ENCODE measurements at regions not wholly inside any gene's neighbourhood (a gene's known extent, or its start where the extent isn't known, plus 50 kb on each side); places are given as distances from the start of the nearest gene placed in this dataset.

- peak; percentile 69 for DNase-seq
Measured at GRCh38 chr2:120669121-120669952, 66.3 kb upstream of the GLI2 start.

- no peak for DNase-seq
Measured at GRCh38 chr2:120669971-120670370, 65.7 kb upstream of the GLI2 start.

DNA sequence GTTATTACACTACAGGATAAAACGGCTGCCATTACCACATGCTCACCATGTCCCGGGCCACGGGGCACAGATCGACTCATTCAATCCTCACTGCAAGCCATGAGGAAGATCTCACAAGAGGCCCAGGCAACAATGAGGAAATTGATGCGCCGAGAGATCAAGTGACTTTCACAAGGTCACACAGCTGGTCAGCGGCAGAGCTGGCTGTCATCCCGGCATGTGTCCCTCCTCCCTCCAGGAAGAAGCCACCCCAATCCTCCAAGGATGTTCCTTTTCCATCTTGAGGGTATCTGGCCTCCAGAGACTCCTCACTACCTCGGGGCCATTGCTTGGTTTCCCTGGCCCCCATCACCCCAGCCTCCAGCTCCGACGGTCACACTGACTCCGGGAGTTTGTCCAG is 65.3 kb upstream of the GLI2 start:
- no peak for DNase-seq

DNA sequence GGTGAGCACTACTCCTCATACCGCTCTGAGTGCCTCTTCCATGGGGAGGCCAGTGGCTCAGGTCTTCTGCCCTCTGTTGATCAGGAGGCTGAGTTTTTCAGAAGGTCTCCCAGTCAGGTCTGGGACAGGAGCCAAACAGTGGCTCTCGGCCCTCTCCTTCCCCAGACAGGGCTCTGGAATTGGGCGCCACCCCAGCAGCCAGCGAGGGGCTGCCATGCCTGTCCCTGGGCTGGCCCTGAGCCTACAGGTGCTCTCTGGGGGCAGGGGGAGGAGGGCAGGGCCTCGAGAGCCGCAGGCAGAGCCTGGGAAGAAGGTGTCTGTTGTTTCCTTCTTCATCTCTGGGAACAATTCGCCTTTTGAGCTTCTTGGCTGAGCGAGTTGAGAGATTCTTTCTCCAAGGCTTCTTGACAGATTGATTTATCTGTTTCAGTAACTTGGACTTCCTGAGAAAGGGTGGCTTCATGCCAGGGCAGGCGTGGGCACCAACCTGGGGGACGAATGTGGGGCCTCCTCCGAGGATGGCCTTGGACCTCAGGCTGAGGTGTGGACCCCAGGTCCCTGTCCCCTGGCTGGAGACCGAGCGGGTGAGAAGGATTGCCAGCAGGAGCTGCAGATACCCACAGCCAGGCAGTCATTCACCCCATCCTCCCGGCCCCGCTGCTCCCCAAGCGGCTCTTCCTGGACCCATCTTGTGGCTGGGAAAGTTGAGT is 64.7 kb upstream of the GLI2 start:
- DNase-seq: no peak

DNA sequence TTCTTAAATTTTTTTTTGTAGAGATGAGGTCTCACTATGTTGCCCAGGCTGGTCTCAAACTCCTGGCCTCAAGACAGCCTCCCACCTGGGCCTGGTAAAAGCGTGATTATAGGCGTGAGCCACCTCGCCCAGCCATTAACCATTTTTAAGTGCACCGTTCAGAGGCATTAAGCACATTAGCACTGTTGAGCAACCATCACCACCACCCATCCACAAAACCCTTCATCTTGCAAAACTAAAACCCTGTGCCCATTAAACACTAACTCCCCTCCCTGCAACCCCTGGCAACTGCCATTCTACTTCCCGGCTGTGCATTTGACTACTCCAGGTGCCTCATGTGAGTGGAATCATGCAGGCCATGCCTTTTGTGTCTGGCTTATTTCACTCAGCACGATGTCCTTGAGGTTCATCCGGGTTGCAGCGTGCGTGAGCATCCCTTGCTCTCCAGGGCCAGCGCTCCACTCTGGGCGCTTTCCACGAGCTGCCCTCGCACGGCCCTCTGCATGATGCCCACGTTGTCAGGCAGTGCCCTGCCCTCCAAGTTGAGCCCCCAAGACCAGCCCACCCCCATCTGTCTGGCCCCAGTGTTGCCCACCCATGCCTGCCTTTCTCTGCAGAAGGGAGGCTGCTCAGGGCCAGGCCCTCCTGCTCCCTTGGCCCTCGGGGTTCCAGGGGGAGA is 63.0 kb upstream of the GLI2 start:
- DNase-seq: no peak

- no peak for DNase-seq
Measured at GRCh38 chr2:120673205-120673550, 62.5 kb upstream of the GLI2 start.

DNA sequence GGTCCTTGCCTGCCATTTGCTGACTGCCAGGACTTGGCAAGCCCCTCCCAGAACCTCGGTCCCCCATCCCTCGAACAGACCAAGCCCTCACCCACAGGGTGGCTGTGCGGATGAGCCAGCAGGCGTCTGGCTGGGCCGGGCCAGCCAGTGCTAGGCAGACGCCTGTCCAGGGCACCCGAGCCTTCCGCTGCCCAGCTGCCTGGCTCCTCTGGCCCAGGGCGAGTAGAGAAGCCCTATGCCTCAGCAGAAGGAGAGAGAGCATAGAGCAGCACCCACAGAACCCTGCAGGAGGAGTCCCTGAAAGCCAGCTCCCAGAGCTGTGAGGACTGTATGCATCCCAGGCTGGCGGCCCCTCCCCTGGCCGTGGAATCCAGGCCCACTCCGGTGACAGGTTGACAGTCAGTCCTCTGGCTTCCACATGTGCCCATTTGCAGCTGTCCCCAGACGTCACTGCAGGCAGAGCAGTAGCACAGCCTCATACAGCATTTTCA is 62.1 kb upstream of the GLI2 start:
- DNase-seq: no peak

DNA sequence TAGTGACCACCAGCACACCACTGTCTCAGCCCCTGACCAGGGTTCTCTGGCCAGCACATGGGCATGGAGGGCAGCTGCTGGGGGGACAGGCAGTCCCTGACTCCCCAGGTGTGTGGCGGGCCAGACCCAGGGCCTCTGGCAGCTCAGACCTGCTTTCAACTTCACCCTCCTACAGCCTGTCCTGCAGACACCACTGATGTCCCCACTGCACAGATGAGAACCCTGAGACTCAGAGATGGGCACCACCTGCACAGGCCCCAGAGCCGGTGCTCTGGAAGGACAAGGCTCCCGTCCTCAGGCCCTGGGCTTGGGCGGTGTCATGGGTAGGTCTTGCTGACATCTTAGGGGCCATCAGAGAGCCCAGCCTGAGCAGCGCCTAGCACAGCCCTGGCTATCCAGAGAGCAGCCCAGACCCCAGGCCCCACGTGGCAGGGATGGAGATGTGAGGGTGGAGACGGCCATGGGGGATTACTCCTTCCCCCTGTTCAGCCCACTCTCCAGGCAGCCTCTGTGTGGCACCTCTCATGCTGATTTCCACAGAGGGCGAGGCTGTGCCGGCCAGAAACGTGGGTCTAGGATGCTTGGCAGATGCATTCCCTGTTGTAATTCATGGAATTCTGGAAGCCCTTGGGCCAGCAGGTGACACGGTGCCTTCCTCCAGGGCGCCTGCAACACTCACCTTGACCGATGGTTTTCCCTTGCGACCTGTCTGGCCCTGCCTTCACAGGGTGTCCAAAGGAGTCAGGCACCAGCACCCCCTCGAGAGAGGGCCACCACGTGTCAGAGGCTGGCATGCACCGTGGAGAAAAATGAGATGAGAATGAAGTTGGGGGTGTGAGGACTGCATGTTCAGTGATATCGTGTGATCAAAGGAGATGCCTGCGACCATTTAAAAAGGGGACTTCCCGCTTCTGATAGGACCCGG is 61.2 kb upstream of the GLI2 start:
- DNase-seq: no peak

- DNase-seq: no peak
Measured at GRCh38 chr2:120675460-120676130, 60.1 kb upstream of the GLI2 start.

DNA sequence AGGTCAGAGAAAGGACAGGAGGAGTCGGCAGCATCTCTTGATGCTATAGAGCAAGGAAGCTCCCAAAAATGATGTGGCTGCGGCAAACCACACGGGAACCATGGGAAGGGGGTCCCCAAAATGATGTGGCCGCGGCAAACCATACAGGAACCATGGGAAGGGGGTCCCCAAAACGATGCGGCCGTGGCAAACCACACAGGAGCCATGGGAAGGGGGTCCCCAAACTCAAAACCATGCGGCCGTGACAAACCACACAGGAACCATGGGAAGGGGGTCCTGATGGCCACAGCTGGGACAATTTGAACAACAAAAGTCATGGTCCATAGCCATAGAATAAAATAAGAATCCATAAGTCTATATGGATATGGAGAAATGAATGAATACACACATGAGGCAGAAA is 58.4 kb upstream of the GLI2 start:
- no peak for DNase-seq

DNA sequence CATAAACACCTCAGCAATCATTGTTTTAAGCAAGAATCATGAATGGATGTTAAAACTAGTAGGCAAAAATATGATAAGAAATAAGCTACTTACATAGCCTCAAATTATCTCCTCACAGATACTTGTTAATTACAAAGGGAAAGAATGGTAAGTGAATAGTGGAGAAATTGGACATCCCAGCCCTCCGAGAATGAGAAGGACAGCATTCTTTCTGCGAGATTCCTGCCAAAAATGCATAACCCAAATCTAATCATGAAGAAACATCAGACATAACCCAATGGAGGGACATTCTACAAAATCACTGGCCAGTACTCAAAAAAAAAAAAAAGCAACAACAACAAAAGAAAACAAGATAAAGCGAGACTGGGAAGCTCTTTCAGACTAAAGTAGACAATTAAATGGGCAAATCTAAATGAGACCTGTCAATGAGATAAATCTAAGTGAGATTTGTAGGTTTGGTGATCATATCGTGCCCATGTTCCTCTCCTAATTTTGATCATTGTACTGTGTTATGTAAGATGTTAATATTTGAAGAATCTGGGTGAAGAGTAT is 57.9 kb upstream of the GLI2 start:
- no peak for DNase-seq

- no peak for DNase-seq
Measured at GRCh38 chr2:120678251-120678650, 57.4 kb upstream of the GLI2 start.

GRCh38 chr2:120678926-120679325 is 56.7 kb upstream of the GLI2 start:
- DNase-seq: no peak

DNA sequence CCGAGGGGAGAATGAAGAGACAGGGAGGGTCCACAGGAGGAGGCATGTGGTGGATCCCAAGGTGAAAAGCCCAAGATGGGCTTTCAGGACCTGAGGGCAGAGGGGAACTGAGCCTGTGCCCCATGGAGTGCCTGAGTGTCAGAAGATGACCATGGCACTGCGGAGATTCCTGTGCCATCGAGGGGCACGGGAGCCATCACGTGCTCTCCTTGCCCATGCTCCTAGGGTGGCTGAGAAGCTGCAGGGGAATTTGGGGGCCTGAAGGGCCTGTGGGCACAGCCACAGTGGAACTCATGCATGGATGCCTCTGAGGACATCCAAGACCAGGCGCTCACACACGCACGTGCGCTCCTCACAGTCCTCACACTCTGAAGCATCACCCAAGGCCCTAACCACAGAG is 56.1 kb upstream of the GLI2 start:
- DNase-seq: no peak

GRCh38 chr2:120680136-120680761 is 55.4 kb upstream of the GLI2 start:
- peak; percentile 52 for DNase-seq

DNA sequence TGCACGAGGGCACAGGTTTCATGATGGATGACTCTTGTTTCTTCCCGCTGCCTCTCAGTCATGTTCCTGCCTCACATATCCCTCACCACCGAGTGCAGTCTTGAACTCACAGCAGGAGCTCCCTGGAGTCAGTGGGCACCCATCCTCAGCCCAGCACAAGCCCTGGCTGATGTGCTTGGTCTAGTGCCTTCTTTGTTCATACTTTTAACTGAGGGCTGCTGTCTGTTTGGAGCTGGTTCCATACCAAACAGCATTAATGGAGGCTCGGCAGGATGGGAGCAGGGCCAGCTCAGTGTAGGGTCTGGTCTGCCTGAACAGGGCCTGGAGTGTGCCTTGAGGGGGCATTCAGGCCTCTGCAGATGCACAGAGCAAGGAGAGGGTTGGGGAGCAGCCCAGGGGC is 54.5 kb upstream of the GLI2 start:
- no peak for DNase-seq

DNA sequence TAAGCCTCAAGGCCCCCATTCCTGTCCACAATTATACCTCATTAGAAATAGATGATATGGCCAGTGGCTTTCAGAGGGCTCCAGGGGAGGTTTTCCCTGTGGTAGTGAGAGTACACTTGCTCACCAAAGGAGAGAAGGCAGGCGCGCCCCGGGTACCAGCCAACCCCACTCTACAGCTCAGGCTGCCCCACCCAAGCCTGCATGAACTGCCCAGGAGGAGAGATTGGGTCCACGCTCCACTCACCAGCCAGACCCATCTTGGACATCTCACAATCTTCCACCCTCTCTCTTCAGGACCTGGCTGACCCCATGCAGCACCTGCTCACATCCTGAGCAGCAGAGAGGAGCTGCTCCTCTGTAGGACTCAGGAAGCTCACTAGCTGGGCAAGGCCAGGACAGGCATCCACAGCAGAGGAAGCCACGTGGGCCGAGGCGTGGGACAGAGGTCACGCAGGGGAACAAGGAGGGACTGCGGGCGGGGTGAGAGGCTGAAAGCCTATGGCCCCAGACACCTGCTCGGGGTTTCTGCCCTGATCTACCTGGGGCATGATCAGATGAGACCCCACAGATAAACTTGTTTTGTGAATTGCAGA is 53.9 kb upstream of the GLI2 start:
- no peak for DNase-seq

GRCh38 chr2:120682654-120683053 is 53.0 kb upstream of the GLI2 start:
- DNase-seq: no peak

DNA sequence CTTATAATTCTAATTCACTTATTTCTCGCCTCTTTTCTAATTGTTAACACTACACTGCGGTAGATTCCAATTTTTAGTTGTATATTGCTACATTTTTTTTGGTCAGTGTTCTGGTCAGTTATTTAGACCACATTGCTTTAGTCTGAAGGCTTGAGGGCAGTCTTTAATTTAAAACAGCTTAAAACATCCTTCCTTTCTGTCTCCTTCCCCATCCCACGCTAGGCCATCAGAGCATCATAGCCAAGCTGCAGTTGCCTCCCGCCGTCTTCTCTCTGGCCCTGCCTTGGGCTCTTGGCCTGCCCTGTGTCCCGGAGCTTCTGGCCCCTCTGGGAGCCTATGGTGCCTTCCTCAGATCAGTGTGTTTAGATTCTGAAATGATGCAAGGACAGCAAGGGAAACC is 52.6 kb upstream of the GLI2 start:
- no peak for DNase-seq

DNA sequence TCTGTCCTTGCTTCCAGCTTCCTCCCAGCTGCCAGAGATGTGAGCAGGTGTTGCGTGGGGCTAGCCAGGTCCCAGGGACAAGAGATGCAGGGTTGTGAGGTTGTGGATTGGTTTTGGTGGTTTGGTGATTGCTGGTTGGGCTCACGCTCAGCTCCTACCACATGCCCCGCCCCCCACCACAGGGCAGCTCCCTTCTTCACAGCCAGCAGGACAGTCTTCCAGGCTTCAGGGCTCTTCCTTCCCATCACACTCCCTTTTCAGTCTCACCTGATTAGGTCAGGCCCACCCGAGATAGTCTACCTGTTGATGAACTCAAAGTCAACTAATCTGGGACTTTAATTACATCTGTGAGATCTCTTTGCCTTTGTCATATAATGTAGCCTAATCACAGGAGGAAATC is 52.0 kb upstream of the GLI2 start:
- DNase-seq: no peak
